Erythroblast (primary cell): ENCODE measurements at regions not wholly inside any gene's neighbourhood (a gene's known extent, or its start where the extent isn't known, plus 50 kb on each side); places are given as distances from the start of the nearest gene placed in this dataset.

Experiments
- GATA1 ChIP-seq: IDR thresholded peaks from 2 replicates; pipeline ENCODE4 v1.6.1; 2011; ENCODE audit warnings: low read depth, mild to moderate bottlenecking, control low read depth, low read length, moderate library complexity
- POLR2A ChIP-seq: IDR thresholded peaks from 2 replicates; pipeline ENCODE4 v1.6.1; 2011; ENCODE audit warnings: mild to moderate bottlenecking, low read length

DNA sequence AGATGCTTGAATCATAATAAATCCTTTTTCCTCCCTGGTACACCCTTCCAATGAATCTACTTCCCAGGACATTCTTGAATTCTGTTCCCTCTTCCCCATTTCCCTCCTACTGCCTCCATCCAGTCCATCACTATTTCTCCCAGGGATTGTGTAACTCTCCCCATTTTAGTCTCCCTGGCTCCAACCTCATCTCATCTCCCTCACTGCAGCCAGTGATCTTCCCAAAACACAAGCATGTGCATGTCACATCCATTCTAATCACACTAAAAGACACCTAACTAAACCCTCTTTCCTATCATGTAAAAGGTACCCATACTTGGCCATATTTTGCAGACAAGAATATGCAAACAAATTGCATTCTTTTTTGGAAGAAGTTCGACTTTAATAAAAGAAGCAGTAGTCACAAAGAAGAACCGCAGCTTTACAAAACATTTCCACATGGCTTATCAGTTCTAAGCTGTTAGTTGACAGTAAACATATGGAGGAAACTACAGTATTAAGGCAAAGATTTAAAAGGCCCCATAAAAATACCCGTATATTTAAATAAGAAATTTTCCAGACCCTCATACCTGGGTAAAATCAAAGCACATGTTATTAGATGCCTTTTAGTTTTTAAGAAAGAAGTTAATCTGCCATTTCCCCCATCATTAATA lies 111.0 kb downstream of the KCTD12 start:
- TF ChIP-seq POLR2A: no peak
- TF ChIP-seq GATA1: no peak
